ENCODE measurements at regions not wholly inside any gene's neighbourhood (a gene's known extent, or its start where the extent isn't known, plus 50 kb on each side); places are given as distances from the start of the nearest gene placed in this dataset.

- no peak for TF ChIP-seq POLR2A (IDR thresholded peaks at IDR 0.05)
- intact Hi-C loops (cut with DNase I) = no loop called here
- no peaks in the 10 kb centered on the region for H3K4me1 ChIP-seq
- no peak overlapping the region for H3K27ac ChIP-seq
- no peaks in the 10 kb centered on the region for H3K9me3 ChIP-seq
- H3K27me3 ChIP-seq = no peaks in the 10 kb centered on the region
- no peak overlapping the region for H3K4me3 ChIP-seq
- no peak for DNase-seq (ENCODE audit: extremely low spot score in 2 of 2)
- H3K36me3 ChIP-seq = no peaks in the 10 kb centered on the region
Observed at GRCh38 chr11:115710426-115710825, 206.2 kb upstream of the CADM1 start.

GRCh38 chr11:115709297-115709696, 205.1 kb upstream of the CADM1 start:
- TF ChIP-seq CTCF (IDR thresholded peaks at IDR 0.05) = no peak
- TF ChIP-seq POLR2AphosphoS5 (IDR thresholded peaks at IDR 0.05; ENCODE audit: insufficient read depth in 1 of 2, low read depth in 1 of 2) = no peak
- TF ChIP-seq POLR2A (IDR thresholded peaks at IDR 0.05) = no peak
- Histone ChIP-seq H3K36me3 (no peaks in the 10 kb centered on the region), H3K27me3 (no peaks in the 10 kb centered on the region), H3K4me3 (no peak overlapping the region), H3K27ac (no peak overlapping the region), H3K4me1 (no peaks in the 10 kb centered on the region), H3K9me3 (no peaks in the 10 kb centered on the region)
- intact Hi-C loops (cut with DNase I) = no loop called here
- DNase-seq (ENCODE audit: extremely low spot score in 2 of 2) = no peak

GRCh38 chr11:115707180-115707905, 203.1 kb upstream of the CADM1 start:
- no peaks in the 10 kb centered on the region for H3K27me3 ChIP-seq
- DNase-seq (ENCODE audit: extremely low spot score in 2 of 2) = no peak
- H3K4me1 ChIP-seq = no peaks in the 10 kb centered on the region
- intact Hi-C loops (cut with DNase I) = no loop called here
- H3K9me3 ChIP-seq = no peaks in the 10 kb centered on the region
- H3K4me3 ChIP-seq = no peak overlapping the region
- TF ChIP-seq POLR2A (IDR thresholded peaks at IDR 0.05) (no peak), POLR2AphosphoS5 (IDR thresholded peaks at IDR 0.05; ENCODE audit: insufficient read depth in 1 of 2, low read depth in 1 of 2) (no peak), CTCF (IDR thresholded peaks at IDR 0.05) (no peak)
- H3K36me3 ChIP-seq = no peaks in the 10 kb centered on the region
- H3K27ac ChIP-seq = no peak overlapping the region

GRCh38 chr11:115706626-115707135, 202.5 kb upstream of the CADM1 start:
- intact Hi-C loops (cut with DNase I) = no loop called here
- H3K4me1 ChIP-seq = no peaks in the 10 kb centered on the region
- no peak overlapping the region for H3K4me3 ChIP-seq
- no peak for TF ChIP-seq POLR2AphosphoS5 (IDR thresholded peaks at IDR 0.05; ENCODE audit: insufficient read depth in 1 of 2, low read depth in 1 of 2)
- no peak for TF ChIP-seq CTCF (IDR thresholded peaks at IDR 0.05)
- no peak for TF ChIP-seq POLR2A (IDR thresholded peaks at IDR 0.05)
- DNase-seq (ENCODE audit: extremely low spot score in 2 of 2) = no peak
- H3K36me3 ChIP-seq = no peaks in the 10 kb centered on the region
- H3K9me3 ChIP-seq = no peaks in the 10 kb centered on the region
- H3K27me3 ChIP-seq = no peaks in the 10 kb centered on the region
- H3K27ac ChIP-seq = no peak overlapping the region

GRCh38 chr11:115705200-115705599, 201.0 kb upstream of the CADM1 start:
- H3K36me3 ChIP-seq = no peaks in the 10 kb centered on the region
- H3K9me3 ChIP-seq = no peaks in the 10 kb centered on the region
- intact Hi-C loops (cut with DNase I) = no loop called here
- peaks cover 5% of the 10 kb centered on the region for H3K4me1 ChIP-seq
- no peak overlapping the region for H3K4me3 ChIP-seq
- TF ChIP-seq POLR2A (IDR thresholded peaks at IDR 0.05) (no peak), CTCF (IDR thresholded peaks at IDR 0.05) (no peak), POLR2AphosphoS5 (IDR thresholded peaks at IDR 0.05; ENCODE audit: insufficient read depth in 1 of 2, low read depth in 1 of 2) (no peak)
- H3K27me3 ChIP-seq = no peaks in the 10 kb centered on the region
- no peak for DNase-seq (ENCODE audit: extremely low spot score in 2 of 2)
- H3K27ac ChIP-seq = no peak overlapping the region
